EL (cell line): ENCODE measurements at regions not wholly inside any gene's neighbourhood (a gene's known extent, or its start where the extent isn't known, plus 50 kb on each side); places are given as distances from the start of the nearest gene placed in this dataset.
A peak's percentile ranks its signal among the peaks of the same experiment; 100 is the strongest.
"Not testable (repeated sequence)": the region's sequence is repeated elsewhere in the genome, so short reads cannot be mapped to it uniquely, and the experiment has no call there.

Experiments used
- DNase-seq: peaks from one replicate; pipeline ENCODE4 v3.0.0-alpha.2; 2016

GRCh38 chrX:3504916-3505315, 158.5 kb upstream of the MXRA5 start:
- DNase-seq = no peak

GRCh38 chrX:3501833-3502535, 155.5 kb upstream of the MXRA5 start:
- no peak for DNase-seq

GRCh38 chrX:3495836-3496769, 149.7 kb upstream of the MXRA5 start:
- not testable (repeated sequence) for DNase-seq

- no peak for DNase-seq
These were observed 147.2 kb upstream of the MXRA5 start for GRCh38 chrX:3493605-3494004.

GRCh38 chrX:3485727-3486126, 139.3 kb upstream of the MXRA5 start:
- no peak for DNase-seq

- no peak for DNase-seq
These were observed 132.6 kb upstream of the MXRA5 start for GRCh38 chrX:3479026-3479425.

GRCh38 chrX:3476973-3477372, 130.5 kb upstream of the MXRA5 start:
- DNase-seq = no peak

- DNase-seq = not testable (repeated sequence)
These were observed 123.8 kb upstream of the MXRA5 start for GRCh38 chrX:3470211-3470679.

- DNase-seq = no peak
These were observed 121.6 kb upstream of the MXRA5 start for GRCh38 chrX:3468031-3468430.

GRCh38 chrX:3465017-3465416, 118.6 kb upstream of the MXRA5 start:
- no peak for DNase-seq

GRCh38 chrX:3462166-3462508, 115.7 kb upstream of the MXRA5 start:
- peak; percentile 0 for DNase-seq

GRCh38 chrX:3461397-3462165, 115.1 kb upstream of the MXRA5 start:
- DNase-seq = peak; percentile 21

GRCh38 chrX:3455796-3456195, 109.3 kb upstream of the MXRA5 start:
- DNase-seq = no peak

GRCh38 chrX:3451571-3451970, 105.1 kb upstream of the MXRA5 start:
- no peak for DNase-seq

- peak; percentile 3 for DNase-seq
These were observed 104.6 kb upstream of the MXRA5 start for GRCh38 chrX:3450881-3451570.

- no peak for DNase-seq
These were observed 102.8 kb upstream of the MXRA5 start for GRCh38 chrX:3449287-3449686.

- no peak for DNase-seq
These were observed 102.1 kb upstream of the MXRA5 start for GRCh38 chrX:3448563-3448962.

GRCh38 chrX:3445806-3446490, 99.5 kb upstream of the MXRA5 start:
- no peak for DNase-seq

- DNase-seq = no peak
These were observed 96.7 kb upstream of the MXRA5 start for GRCh38 chrX:3443184-3443583.

- DNase-seq = no peak
These were observed 96.2 kb upstream of the MXRA5 start for GRCh38 chrX:3442691-3443090.

- no peak for DNase-seq
These were observed 94.5 kb upstream of the MXRA5 start for GRCh38 chrX:3440981-3441380.

GRCh38 chrX:3435916-3436315, 89.5 kb upstream of the MXRA5 start:
- not testable (repeated sequence) for DNase-seq
